Sigmoid colon (tissue), 3 donors: ENCODE measurements at regions not wholly inside any gene's neighbourhood (a gene's known extent, or its start where the extent isn't known, plus 50 kb on each side); places are given as distances from the start of the nearest gene placed in this dataset.

Source experiments
- POLR2A ChIP-seq, 2 donors: fragments of 450-650 bp; IDR thresholded peaks; one replicate each; pipeline ENCODE4 v1.6.1; 2016; ENCODE audit warnings: antibody characterized with exemption in 2 of 2, mild to moderate bottlenecking in 2 of 2, moderate library complexity in 2 of 2
- TF ChIP-seq, protein P1 (sequence below), 4 experiments: fragments of 450-650 bp in 3 of 4; fragments of 200-600 bp in 1 of 4; IDR thresholded peaks; one replicate each; pipeline ENCODE4 v1.5.1; 2016 to 2019; ENCODE audit warnings: antibody characterized with exemption in 4 of 4, mild to moderate bottlenecking in 3 of 4, moderate library complexity in 2 of 4

DNA sequence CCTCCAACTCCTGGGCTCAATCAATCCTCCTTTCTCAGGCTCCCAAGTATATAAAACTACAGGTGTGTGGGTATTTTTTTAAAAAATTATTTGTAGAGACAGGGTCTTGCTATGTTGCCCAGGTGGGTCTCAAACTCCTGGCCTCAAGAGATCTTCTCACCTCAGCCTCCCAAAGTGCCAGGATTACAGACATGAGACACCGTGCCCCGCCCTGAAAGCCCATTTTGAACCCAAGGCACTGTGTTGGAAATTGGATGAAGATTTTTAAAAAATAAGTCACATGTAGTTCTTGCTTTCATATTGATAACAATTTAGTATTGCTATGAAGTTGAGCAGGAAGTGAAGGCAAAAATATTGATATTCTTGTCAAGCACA, 472.5 kb upstream of the TNP1 start:
- no peak for TF ChIP-seq POLR2A (IDR thresholded peaks at IDR 0.05)
- TF ChIP-seq, protein P1, sequence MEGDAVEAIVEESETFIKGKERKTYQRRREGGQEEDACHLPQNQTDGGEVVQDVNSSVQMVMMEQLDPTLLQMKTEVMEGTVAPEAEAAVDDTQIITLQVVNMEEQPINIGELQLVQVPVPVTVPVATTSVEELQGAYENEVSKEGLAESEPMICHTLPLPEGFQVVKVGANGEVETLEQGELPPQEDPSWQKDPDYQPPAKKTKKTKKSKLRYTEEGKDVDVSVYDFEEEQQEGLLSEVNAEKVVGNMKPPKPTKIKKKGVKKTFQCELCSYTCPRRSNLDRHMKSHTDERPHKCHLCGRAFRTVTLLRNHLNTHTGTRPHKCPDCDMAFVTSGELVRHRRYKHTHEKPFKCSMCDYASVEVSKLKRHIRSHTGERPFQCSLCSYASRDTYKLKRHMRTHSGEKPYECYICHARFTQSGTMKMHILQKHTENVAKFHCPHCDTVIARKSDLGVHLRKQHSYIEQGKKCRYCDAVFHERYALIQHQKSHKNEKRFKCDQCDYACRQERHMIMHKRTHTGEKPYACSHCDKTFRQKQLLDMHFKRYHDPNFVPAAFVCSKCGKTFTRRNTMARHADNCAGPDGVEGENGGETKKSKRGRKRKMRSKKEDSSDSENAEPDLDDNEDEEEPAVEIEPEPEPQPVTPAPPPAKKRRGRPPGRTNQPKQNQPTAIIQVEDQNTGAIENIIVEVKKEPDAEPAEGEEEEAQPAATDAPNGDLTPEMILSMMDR (IDR thresholded peaks at IDR 0.05), result no peak
